ENCODE measurements at regions not wholly inside any gene's neighbourhood (a gene's known extent, or its start where the extent isn't known, plus 50 kb on each side); places are given as distances from the start of the nearest gene placed in this dataset.

GRCh38 chr17:33516645-33517044 is 223.6 kb upstream of the ASIC2 start:
- no peak for DNase-seq

GRCh38 chr17:33517746-33518145 is 224.7 kb upstream of the ASIC2 start:
- no peak for DNase-seq

GRCh38 chr17:33519692-33520091 is 226.6 kb upstream of the ASIC2 start:
- DNase-seq, result no peak

GRCh38 chr17:33520426-33521330 is 227.6 kb upstream of the ASIC2 start:
- DNase-seq, result peak; percentile 14

- no peak for DNase-seq
Measured at GRCh38 chr17:33521784-33522183, 228.7 kb upstream of the ASIC2 start.

GRCh38 chr17:33522623-33523022 is 229.5 kb upstream of the ASIC2 start:
- no peak for DNase-seq

GRCh38 chr17:33523577-33523981 is 230.5 kb upstream of the ASIC2 start:
- no peak for DNase-seq

- no peak for DNase-seq
Measured at GRCh38 chr17:33525186-33525585, 232.1 kb upstream of the ASIC2 start.

GRCh38 chr17:33526717-33527116 is 233.6 kb upstream of the ASIC2 start:
- no peak for DNase-seq

GRCh38 chr17:33527290-33527689 is 234.2 kb upstream of the ASIC2 start:
- DNase-seq, result no peak

GRCh38 chr17:33528846-33529245 is 235.8 kb upstream of the ASIC2 start:
- no peak for DNase-seq

- DNase-seq, result no peak
Measured at GRCh38 chr17:33529816-33530215, 236.7 kb upstream of the ASIC2 start.

GRCh38 chr17:33531311-33531710 is 238.2 kb upstream of the ASIC2 start:
- DNase-seq, result no peak

- DNase-seq, result no peak
Measured at GRCh38 chr17:33534087-33534486, 241.0 kb upstream of the ASIC2 start.

- DNase-seq, result no peak
Measured at GRCh38 chr17:33545124-33545523, 252.0 kb upstream of the ASIC2 start.

GRCh38 chr17:33550261-33550660 is 257.2 kb upstream of the ASIC2 start:
- no peak for DNase-seq

- no peak for DNase-seq
Measured at GRCh38 chr17:33551075-33551474, 258.0 kb upstream of the ASIC2 start.

GRCh38 chr17:33551911-33552310 is 258.8 kb upstream of the ASIC2 start:
- no peak for DNase-seq

- DNase-seq, result no peak
Measured at GRCh38 chr17:33560165-33560564, 267.1 kb upstream of the ASIC2 start.

- no peak for DNase-seq
Measured at GRCh38 chr17:33560871-33561270, 267.8 kb upstream of the ASIC2 start.

GRCh38 chr17:33561569-33562334 is 268.7 kb upstream of the ASIC2 start:
- no peak for DNase-seq

- no peak for DNase-seq
Measured at GRCh38 chr17:33562792-33563191, 269.7 kb upstream of the ASIC2 start.

GRCh38 chr17:33564146-33564545 is 271.1 kb upstream of the ASIC2 start:
- DNase-seq, result no peak

GRCh38 chr17:33567223-33567622 is 274.1 kb upstream of the ASIC2 start:
- DNase-seq, result no peak
